H1 (cell line): ENCODE measurements at regions not wholly inside any gene's neighbourhood (a gene's known extent, or its start where the extent isn't known, plus 50 kb on each side); places are given as distances from the start of the nearest gene placed in this dataset.

Experiments
- CTCF ChIA-PET: fragments of 300-600 bp; sonication (Branson Sonifier 250); formaldehyde crosslinking; loops from one replicate; lab custom pipeline; 2021; ENCODE audit not compliant: partially characterized antibody; lab: Charles Lee
- POLR2A ChIA-PET: fragments of 300-600 bp; sonication (Branson Sonifier 250); formaldehyde crosslinking; loops from one replicate; lab custom pipeline; 2021; ENCODE audit warnings: inconsistent platforms; ENCODE audit not compliant: partially characterized antibody; lab: Charles Lee
- DNase-seq, 2 experiments: peaks; one replicate each; pipeline versions ENCODE4 v3.0.0 to v3.0.0-alpha.2; 2010 to 2022; ENCODE audit warnings: low spot score in 2 of 2, low read depth in 1 of 2, mixed read lengths in 1 of 2
- FAIRE-seq: peaks from 2 replicates; lab custom pipeline; 2011; peaks lifted over from hg19 to GRCh38; lab: Jason Lieb, UNC
- H2AFZ ChIP-seq: 2 replicates; pipeline ENCODE4 v1.8.1; 2012; ENCODE audit warnings: low read length, inconsistent platforms
- H2AK5ac ChIP-seq: 2 replicates; pipeline ENCODE4 v1.6.1; 2013; ENCODE audit warnings: low read depth, low read length
- H2BK120ac ChIP-seq: replicated peaks from 2 replicates; pipeline ENCODE3; 2013; ENCODE audit warnings: low read depth, low read length, inconsistent platforms
- H2BK12ac ChIP-seq: 2 replicates; pipeline ENCODE4 v1.6.1; 2013; ENCODE audit warnings: low read depth, low read length
- H2BK15ac ChIP-seq: 2 replicates; pipeline ENCODE4 v1.6.1; 2013; ENCODE audit warnings: low read length
- H2BK20ac ChIP-seq: 2 replicates; pipeline ENCODE4 v1.6.1; 2013; ENCODE audit warnings: low read length
- H2BK5ac ChIP-seq: 2 replicates; pipeline ENCODE4 v1.6.1; 2013; ENCODE audit warnings: low read depth, low read length
- H3K14ac ChIP-seq: 2 replicates; pipeline ENCODE4 v1.6.1; 2013; ENCODE audit warnings: inconsistent platforms; ENCODE audit not compliant: insufficient read length
- H3K18ac ChIP-seq: 2 replicates; pipeline ENCODE4 v1.6.1; 2013; ENCODE audit warnings: low read length; ENCODE audit errors: extremely low read depth
- H3K23ac ChIP-seq: 2 replicates; pipeline ENCODE4 v1.6.1; 2013; ENCODE audit warnings: inconsistent platforms; ENCODE audit not compliant: insufficient read length
- H3K23me2 ChIP-seq: 2 replicates; pipeline ENCODE4 v1.6.1; 2013; ENCODE audit warnings: low read depth, low read length
- H3K27ac ChIP-seq: 2 replicates; pipeline ENCODE4 v1.6.1; 2011; ENCODE audit warnings: low read depth, low read length, inconsistent platforms
- H3K27me3 ChIP-seq, 4 experiments: replicated peaks in 1 of 4; 1 replicate in 1 of 4; 2 replicates in 3 of 4; pipeline versions ENCODE4 v1.6.1 to v1.8.1; 2011 to 2013; ENCODE audit warnings: low read length in 3 of 4, mild to moderate bottlenecking in 3 of 4, inconsistent platforms in 2 of 4, mixed read lengths in 2 of 4, moderate library complexity in 1 of 4; ENCODE audit not compliant: control insufficient read depth in 3 of 4, insufficient read depth in 3 of 4; ENCODE audit errors: extremely low read depth in 1 of 4
- H3K36me3 ChIP-seq, 4 experiments: 2 replicates each; pipeline versions ENCODE4 v1.6.1 to v1.8.1; 2011 to 2013; ENCODE audit warnings: mild to moderate bottlenecking in 4 of 4, low read length in 3 of 4, moderate library complexity in 2 of 4, control low read depth in 1 of 4, inconsistent platforms in 1 of 4; ENCODE audit not compliant: insufficient read depth in 4 of 4, control insufficient read depth in 2 of 4
- H3K4ac ChIP-seq: replicated peaks from 2 replicates; pipeline ENCODE3; 2013; ENCODE audit warnings: low read length, low read depth, mixed read lengths, inconsistent platforms; ENCODE audit not compliant: insufficient read length
- H3K4me1 ChIP-seq, 4 experiments: replicated peaks in 1 of 4; 1 replicate in 1 of 4; 2 replicates in 3 of 4; pipeline versions ENCODE4 v1.6.1 to v1.8.1; 2011 to 2013; ENCODE audit warnings: low read length in 3 of 4, inconsistent platforms in 2 of 4, mixed read lengths in 1 of 4; ENCODE audit not compliant: insufficient read depth in 4 of 4, control insufficient read depth in 3 of 4
- H3K4me2 ChIP-seq, 2 experiments: 2 replicates each; pipeline versions ENCODE4 v1.6.1 to v1.8.1; 2011 to 2013; ENCODE audit warnings: low read depth in 2 of 2, low read length in 2 of 2, control low read depth in 1 of 2, inconsistent platforms in 1 of 2, mild to moderate bottlenecking in 1 of 2; ENCODE audit not compliant: insufficient read depth in 1 of 2
- H3K4me3 ChIP-seq, 4 experiments: fragments of 200-600, 300-600 bp in 1 of 4; sonication (generic), shearing (Covaris generic), sonication (Bioruptor Twin) in 1 of 4; 2 replicates each; pipeline versions ENCODE4 v1.5.1 to v1.8.1; 2011 to 2016; ENCODE audit warnings: low read length in 4 of 4, low read depth in 3 of 4, control low read depth in 2 of 4, inconsistent platforms in 2 of 4, mild to moderate bottlenecking in 2 of 4, mixed read lengths in 1 of 4, moderate library complexity in 1 of 4; ENCODE audit not compliant: insufficient read depth in 2 of 4; ENCODE audit errors: extremely low read depth in 1 of 4
- H3K56ac ChIP-seq: replicated peaks from 2 replicates; pipeline ENCODE3; 2013; ENCODE audit warnings: low read depth, mild to moderate bottlenecking, mixed read lengths, low read length, inconsistent platforms; ENCODE audit not compliant: insufficient read length
- H3K79me1 ChIP-seq: 2 replicates; pipeline ENCODE4 v1.6.1; 2013; ENCODE audit warnings: low read depth, low read length, control low read depth
- H3K79me2 ChIP-seq, 2 experiments: 2 replicates each; pipeline versions ENCODE4 v1.6.1 to v1.8.1; 2012 to 2013; ENCODE audit warnings: low read length in 2 of 2, mild to moderate bottlenecking in 2 of 2, inconsistent platforms in 1 of 2; ENCODE audit not compliant: insufficient read depth in 2 of 2, control insufficient read depth in 1 of 2
- H3K9ac ChIP-seq, 4 experiments: replicated peaks in 1 of 4; 1 replicate in 1 of 4; 2 replicates in 3 of 4; pipeline versions ENCODE4 v1.6.1 to v1.8.1; 2011 to 2013; ENCODE audit warnings: low read depth in 3 of 4, low read length in 3 of 4, control low read depth in 2 of 4, mild to moderate bottlenecking in 2 of 4, moderate library complexity in 2 of 4, inconsistent platforms in 1 of 4; ENCODE audit errors: extremely low read depth in 1 of 4
- H3K9me3 ChIP-seq, 2 experiments: 2 replicates each; pipeline versions ENCODE4 v1.6.1 to v1.8.1; 2012 to 2013; ENCODE audit warnings: mild to moderate bottlenecking in 2 of 2, moderate library complexity in 2 of 2, control low read depth in 1 of 2, inconsistent platforms in 1 of 2, low read depth in 1 of 2, low read length in 1 of 2, mixed read lengths in 1 of 2; ENCODE audit not compliant: insufficient read depth in 2 of 2
- H4K20me1 ChIP-seq, 2 experiments: replicated peaks in 1 of 2; 2 replicates each; pipeline versions ENCODE3 to v1.8.1; 2011 to 2013; ENCODE audit warnings: inconsistent platforms in 2 of 2, low read length in 2 of 2, mild to moderate bottlenecking in 1 of 2; ENCODE audit not compliant: insufficient read depth in 2 of 2, control insufficient read depth in 1 of 2
- H4K5ac ChIP-seq: 2 replicates; pipeline ENCODE4 v1.6.1; 2013; ENCODE audit warnings: low read length, low read depth, mixed read lengths, inconsistent platforms; ENCODE audit not compliant: insufficient read length
- H4K8ac ChIP-seq: 2 replicates; pipeline ENCODE4 v1.8.0; 2013; ENCODE audit warnings: mild to moderate bottlenecking, moderate library complexity, low read length, inconsistent platforms; ENCODE audit not compliant: insufficient read depth; ENCODE audit errors: extremely low read depth
- H4K91ac ChIP-seq: replicated peaks from 2 replicates; pipeline ENCODE3; 2013; ENCODE audit warnings: low read length, mixed read lengths, inconsistent platforms; ENCODE audit not compliant: insufficient read length
- ASH2L ChIP-seq: fragments of 200-600, 300-600 bp; sonication (generic); IDR thresholded peaks from one replicate; pipeline ENCODE4 v1.7.1; 2017; ENCODE audit warnings: low read length
- ATF3 ChIP-seq: IDR thresholded peaks from 2 replicates; pipeline ENCODE4 v1.6.1; 2011; ENCODE audit warnings: low read depth, mild to moderate bottlenecking, low read length; ENCODE audit not compliant: insufficient read depth
- CBX5 ChIP-seq: fragments of 300-800, 300-1000 bp; sonication (generic); IDR thresholded peaks from 2 replicates; pipeline ENCODE4 v1.7.1; 2016; ENCODE audit warnings: antibody characterized with exemption, low read length, low read depth
- E2F6 ChIP-seq: IDR thresholded peaks from 2 replicates; pipeline ENCODE4 v1.6.1; 2012; ENCODE audit warnings: inconsistent platforms
- EP300 ChIP-seq, 2 experiments: IDR thresholded peaks; 1 replicate in 1 of 2; 2 replicates in 1 of 2; pipeline ENCODE4 v1.6.1; 2011 to 2012; ENCODE audit warnings: low read depth in 2 of 2, low read length in 2 of 2, mild to moderate bottlenecking in 2 of 2, borderline replicate concordance in 1 of 2, inconsistent platforms in 1 of 2, moderate library complexity in 1 of 2
- EZH2 ChIP-seq: fragments of 200-600 bp; sonication (generic); IDR thresholded peaks from 2 replicates; pipeline ENCODE4 v1.7.1; 2012; ENCODE audit warnings: low read depth, mild to moderate bottlenecking, moderate library complexity, low read length, inconsistent platforms; ENCODE audit not compliant: severe bottlenecking
- GABPA ChIP-seq: IDR thresholded peaks from 2 replicates; pipeline ENCODE4 v1.6.1; 2011; ENCODE audit warnings: mild to moderate bottlenecking, low read length, moderate library complexity, borderline replicate concordance; ENCODE audit not compliant: insufficient read depth
- MAFK ChIP-seq: IDR thresholded peaks from 2 replicates; pipeline ENCODE4 v1.6.1; 2012; ENCODE audit warnings: low read depth, mild to moderate bottlenecking, improper control_type of control experiment, low read length
- NRF1 ChIP-seq: IDR thresholded peaks from 2 replicates; pipeline ENCODE4 v1.6.1; 2011; ENCODE audit warnings: mild to moderate bottlenecking, low read depth, low read length, improper control_type of control experiment
- RXRA ChIP-seq: IDR thresholded peaks from 2 replicates; pipeline ENCODE4 v1.6.1; 2011; ENCODE audit warnings: low read depth, mild to moderate bottlenecking, low read length, moderate library complexity; ENCODE audit not compliant: insufficient read depth
- SIN3A ChIP-seq, 2 experiments: IDR thresholded peaks in 1 of 2; conservative IDR thresholded peaks in 1 of 2; 2 replicates each; pipeline ENCODE4 v1.6.1; 2011 to 2012; ENCODE audit warnings: low read length in 2 of 2, improper control_type of control experiment in 1 of 2, low read depth in 1 of 2, mild to moderate bottlenecking in 1 of 2
- SP4 ChIP-seq: IDR thresholded peaks from 2 replicates; pipeline ENCODE4 v1.6.1; 2012; ENCODE audit warnings: low read length, inconsistent platforms
- TBP ChIP-seq: IDR thresholded peaks from 2 replicates; pipeline ENCODE4 v1.6.1; 2011; ENCODE audit warnings: low read depth, low read length, improper control_type of control experiment
- YY1 ChIP-seq: IDR thresholded peaks from 2 replicates; pipeline ENCODE4 v1.6.1; 2011; ENCODE audit warnings: low read depth, mild to moderate bottlenecking, low read length

GRCh38 chr4:22045051-22045630 is 96.6 kb upstream of the KCNIP4 start:
- H3K4ac ChIP-seq, result no peak overlapping the region
- DNase-seq, result no peak
- no peak for FAIRE-seq
- ChIA-PET POLR2A (no interaction called here), CTCF (no interaction called here)
- no peak overlapping the region for H3K23ac ChIP-seq
- no peak overlapping the region for H3K27ac ChIP-seq
- H2BK15ac ChIP-seq, result no peak overlapping the region
- no peaks in the 10 kb centered on the region for H3K36me3 ChIP-seq
- H3K4me3 ChIP-seq, result no peak overlapping the region
- H3K23me2 ChIP-seq, result no peaks in the 10 kb centered on the region
- no peak overlapping the region for H4K91ac ChIP-seq
- H2BK20ac ChIP-seq, result no peak overlapping the region
- no peaks in the 10 kb centered on the region for H3K79me2 ChIP-seq
- H4K8ac ChIP-seq, result no peak overlapping the region
- H2BK120ac ChIP-seq, result no peak overlapping the region
- H3K27me3 ChIP-seq, result no peaks in the 10 kb centered on the region
- H3K14ac ChIP-seq, result no peak overlapping the region
- H3K18ac ChIP-seq, result no peak overlapping the region
- no peak overlapping the region for H2BK12ac ChIP-seq
- H3K9me3 ChIP-seq, result peaks cover 8 to 12% of the 10 kb centered on the region in 2 experiments; a peak in 1 of 4 replicates
- no peaks in the 10 kb centered on the region for H3K4me1 ChIP-seq
- H2AFZ ChIP-seq, result no peak overlapping the region
- H3K9ac ChIP-seq, result no peak overlapping the region
- no peak overlapping the region for H2BK5ac ChIP-seq
- H3K4me2 ChIP-seq, result no peak overlapping the region
- no peaks in the 10 kb centered on the region for H3K79me1 ChIP-seq
- no peaks in the 10 kb centered on the region for H4K20me1 ChIP-seq
- H3K56ac ChIP-seq, result no peak overlapping the region
- no peak overlapping the region for H2AK5ac ChIP-seq
- no peak overlapping the region for H4K5ac ChIP-seq
- TF ChIP-seq E2F6 (no peak), SIN3A (conservative IDR thresholded peaks at IDR 0.05 in 1 of 2, IDR thresholded peaks at IDR 0.05 in 1 of 2; ENCODE audit: low read depth in 1 of 2, low read length in 2 of 2) (no peak), EZH2 (no peak), ASH2L (no peak), ATF3 (no peak), SP4 (no peak), CBX5 (no peak), YY1 (no peak), RXRA (no peak), GABPA (no peak), NRF1 (no peak), EP300 (IDR thresholded peaks at IDR 0.05; ENCODE audit: borderline replicate concordance in 1 of 2, low read depth in 2 of 2, low read length in 2 of 2) (no peak), TBP (no peak), MAFK (no peak)
